CD4-positive, alpha-beta T cell treated with Interleukin-1 beta for 1 hour (primary cell): ENCODE measurements at regions not wholly inside any gene's neighbourhood (a gene's known extent, or its start where the extent isn't known, plus 50 kb on each side); places are given as distances from the start of the nearest gene placed in this dataset.
"Not testable (repeated sequence)": the region's sequence is repeated elsewhere in the genome, so short reads cannot be mapped to it uniquely, and the experiment has no call there.

ENCODE experiments used
- DNase-seq, 2 donors: peaks; one replicate each; pipeline ENCODE4 v3.0.0-alpha.2; 2020 to 2022

- no peak for DNase-seq
These were observed 91.4 kb upstream of the RBMS1 start for GRCh38 chr2:160584972-160585494.

GRCh38 chr2:160590664-160591063 lies 97.1 kb upstream of the RBMS1 start:
- DNase-seq, result no peak

- DNase-seq, result no peak
These were observed 98.8 kb upstream of the RBMS1 start for GRCh38 chr2:160592401-160592800.

GRCh38 chr2:160592993-160593392 lies 99.4 kb upstream of the RBMS1 start:
- no peak for DNase-seq

GRCh38 chr2:160596441-160596840 lies 102.8 kb upstream of the RBMS1 start:
- DNase-seq, result no peak

GRCh38 chr2:160600437-160600836 lies 106.8 kb upstream of the RBMS1 start:
- DNase-seq, result not testable (repeated sequence)

DNA sequence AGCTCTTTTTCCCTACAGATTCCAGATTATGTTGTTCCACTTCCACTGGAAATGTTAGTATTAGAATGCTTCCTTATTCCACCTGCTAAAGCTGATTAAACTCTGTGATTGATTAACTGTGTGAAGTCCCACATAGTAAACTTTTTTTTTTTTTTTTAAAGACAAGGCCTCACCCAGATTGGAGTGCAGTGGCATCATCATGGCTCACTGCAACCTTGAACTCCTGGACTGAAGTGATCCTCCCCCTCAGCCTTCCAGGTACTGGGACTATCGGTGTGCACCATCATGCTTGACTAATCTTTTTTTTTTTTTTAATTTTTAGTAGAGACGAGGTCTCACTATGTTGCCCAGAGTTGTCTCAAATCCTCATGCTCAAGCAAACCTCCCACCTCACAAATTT lies 108.5 kb upstream of the RBMS1 start:
- no peak for DNase-seq

- no peak for DNase-seq
These were observed 110.3 kb upstream of the RBMS1 start for GRCh38 chr2:160603771-160604510.

GRCh38 chr2:160606341-160606740 lies 112.7 kb upstream of the RBMS1 start:
- no peak for DNase-seq

DNA sequence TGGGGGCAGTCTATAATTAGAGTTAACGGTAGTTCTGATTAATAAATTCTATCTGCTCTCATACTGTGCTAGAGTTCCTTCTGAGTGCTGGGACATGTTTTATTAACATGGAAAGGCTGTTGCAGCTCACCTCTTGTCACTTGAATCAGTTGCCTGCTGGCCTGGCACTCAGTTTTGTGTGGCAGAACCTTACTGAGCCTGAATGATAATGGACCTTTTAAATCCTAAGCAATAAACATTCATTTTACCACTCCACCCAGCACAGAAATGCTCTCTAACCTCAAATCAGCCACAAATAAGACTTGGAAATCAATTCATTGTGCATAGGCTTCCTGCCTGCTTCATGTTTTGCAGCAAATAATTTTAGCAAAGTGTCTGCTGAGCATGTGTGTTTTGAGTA lies 115.0 kb upstream of the RBMS1 start:
- no peak for DNase-seq

- no peak for DNase-seq
These were observed 115.7 kb upstream of the RBMS1 start for GRCh38 chr2:160609346-160609745.

DNA sequence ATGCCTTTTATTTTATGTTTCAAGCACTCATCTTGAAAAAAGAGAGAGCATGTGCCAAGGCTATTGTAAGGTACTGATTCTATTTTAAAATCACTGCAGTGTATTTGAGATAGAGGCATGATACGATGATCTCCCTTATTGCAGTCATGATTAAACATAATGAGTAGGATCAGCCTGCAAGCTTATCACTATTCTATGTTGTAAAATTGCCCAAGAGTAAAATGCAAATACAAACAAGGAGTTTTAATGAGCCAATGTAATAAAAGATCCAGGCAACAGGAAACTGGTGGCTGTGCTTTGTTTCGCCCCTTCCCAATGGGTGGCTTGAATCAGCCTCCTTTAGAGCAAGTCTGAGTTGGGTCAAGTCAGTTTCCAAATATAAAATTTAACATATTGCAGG lies 116.4 kb upstream of the RBMS1 start:
- DNase-seq, result no peak

- DNase-seq, result no peak
These were observed 118.8 kb upstream of the RBMS1 start for GRCh38 chr2:160612266-160612856.

DNA sequence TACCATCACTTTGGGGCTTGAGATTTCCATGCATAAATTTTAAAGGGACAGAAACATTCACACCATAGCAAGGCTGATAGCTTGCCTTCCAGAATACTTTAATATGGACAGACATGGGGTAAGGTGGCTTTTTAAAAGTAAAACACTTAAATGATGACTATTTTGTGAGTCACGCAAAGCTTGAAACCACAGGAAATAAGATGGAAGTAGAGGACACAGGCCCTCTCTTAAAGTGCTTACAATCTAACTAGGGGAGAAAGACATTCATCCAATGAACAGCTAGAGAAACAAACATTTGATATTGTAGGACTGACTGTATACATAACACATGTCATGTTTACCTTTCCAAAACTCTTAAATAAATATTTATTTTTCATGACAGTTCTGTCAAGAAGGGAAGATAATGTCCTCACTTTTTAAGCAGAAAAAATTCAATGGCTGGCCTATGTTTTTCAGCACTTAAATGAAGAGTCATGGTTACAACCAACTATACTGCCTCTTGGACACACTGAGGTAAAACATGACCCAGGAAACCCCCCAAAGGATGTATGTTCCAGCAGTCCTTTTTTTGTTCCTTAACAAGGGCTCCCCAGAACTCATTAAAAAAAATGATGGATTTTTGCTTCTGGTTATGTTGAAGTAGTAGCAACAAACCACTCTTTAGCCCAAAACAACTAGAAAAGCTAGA lies 120.0 kb upstream of the RBMS1 start:
- no peak for DNase-seq

GRCh38 chr2:160614391-160614790 lies 120.8 kb upstream of the RBMS1 start:
- DNase-seq, result no peak

- no peak for DNase-seq
These were observed 122.1 kb upstream of the RBMS1 start for GRCh38 chr2:160615706-160616105.

DNA sequence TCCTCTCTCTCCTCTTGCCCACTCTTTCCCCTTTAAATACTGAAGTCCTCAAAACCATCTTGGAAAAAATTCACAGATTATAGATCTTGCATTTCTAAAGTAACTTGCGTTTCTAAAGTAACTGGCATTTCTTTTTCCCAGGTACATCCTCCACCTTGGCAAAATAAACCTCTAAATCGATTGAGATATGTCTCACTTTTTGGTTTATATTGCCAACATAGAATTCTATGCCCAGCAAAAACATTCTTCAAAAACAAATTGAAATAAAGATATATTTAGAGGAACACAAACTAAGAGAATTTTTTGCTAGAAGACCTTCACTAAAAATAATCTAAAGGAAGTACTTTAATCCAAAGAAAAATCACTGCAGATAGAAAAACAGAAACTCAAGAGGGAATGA lies 122.5 kb upstream of the RBMS1 start:
- DNase-seq, result no peak

GRCh38 chr2:160621748-160622147 lies 128.1 kb upstream of the RBMS1 start:
- no peak for DNase-seq

DNA sequence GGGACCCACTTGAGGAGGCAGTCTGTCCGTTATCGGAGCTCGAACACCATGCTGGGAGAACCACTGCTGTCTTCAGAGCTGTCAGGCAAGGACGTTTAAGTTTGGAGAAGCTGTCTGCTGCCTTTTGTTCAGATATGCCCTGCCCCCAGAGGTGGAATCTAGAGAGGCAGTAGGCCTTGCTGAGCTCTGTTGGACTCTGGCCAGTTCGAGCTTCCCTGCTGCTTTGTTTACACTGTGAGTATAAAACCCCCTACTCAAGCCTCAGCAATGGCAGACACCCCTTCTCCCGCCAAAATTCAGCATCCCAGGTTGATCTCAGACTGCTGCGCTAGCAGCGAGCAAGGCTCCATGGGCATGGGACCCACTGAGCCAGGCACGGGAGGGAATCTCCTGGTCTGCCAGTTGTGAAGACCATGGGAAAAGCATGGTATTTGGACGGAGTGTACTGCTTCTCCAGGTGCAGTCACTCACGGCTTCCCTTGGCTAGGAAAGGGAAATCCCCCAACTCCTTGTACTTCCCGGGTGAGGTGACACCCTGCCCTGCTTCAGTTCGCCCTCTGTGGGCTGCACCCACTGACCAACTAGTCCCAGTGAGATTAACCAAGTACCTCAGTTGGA lies 134.5 kb upstream of the RBMS1 start:
- not testable (repeated sequence) for DNase-seq

- DNase-seq, result no peak
These were observed 135.2 kb upstream of the RBMS1 start for GRCh38 chr2:160628811-160629210.

DNA sequence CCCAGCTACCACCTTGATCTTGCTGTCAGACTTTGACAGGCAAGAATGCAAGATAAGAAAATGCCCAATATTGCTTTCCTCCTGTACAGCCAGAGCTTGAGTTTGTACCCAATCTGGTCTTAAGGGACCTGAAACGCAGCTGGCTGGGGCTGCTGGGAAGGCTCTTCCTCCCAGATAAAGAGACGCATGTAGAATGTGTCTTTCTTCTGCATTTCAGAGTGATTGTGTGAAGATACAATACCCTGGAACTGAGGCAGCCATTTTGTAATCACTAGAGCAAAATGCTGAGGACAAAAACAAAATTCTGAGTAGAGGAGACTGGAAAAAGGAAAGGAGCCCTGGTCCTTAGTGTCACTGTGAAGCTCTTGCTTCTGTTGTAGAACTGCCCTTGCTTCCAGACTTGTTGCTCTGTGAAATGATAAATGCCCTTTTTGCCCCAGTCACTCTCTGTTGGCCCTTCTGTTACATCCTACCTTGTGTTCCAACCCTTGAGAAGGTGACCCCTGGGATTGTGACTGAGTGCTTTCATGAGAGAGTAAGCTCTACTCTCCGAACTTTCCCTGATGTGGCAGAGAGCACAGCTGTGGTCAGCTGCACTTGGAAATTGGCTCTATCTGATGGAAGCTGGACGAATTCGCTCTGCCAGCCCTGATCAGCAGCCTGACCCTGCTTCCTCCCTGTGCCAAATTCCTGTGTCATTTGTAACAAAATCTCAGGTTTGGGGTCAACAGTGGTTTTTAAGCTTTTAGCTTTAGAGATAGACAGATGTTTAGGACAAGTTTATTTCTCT lies 137.4 kb upstream of the RBMS1 start:
- DNase-seq, result no peak

GRCh38 chr2:160632084-160632975 lies 138.7 kb upstream of the RBMS1 start:
- no peak for DNase-seq
